Liver (tissue), 3 donors: ENCODE measurements at regions not wholly inside any gene's neighbourhood (a gene's known extent, or its start where the extent isn't known, plus 50 kb on each side); places are given as distances from the start of the nearest gene placed in this dataset.

Experiments
- GABPA ChIP-seq, 2 donors: IDR thresholded peaks in 1 of 2; conservative IDR thresholded peaks in 1 of 2; 2 replicates each; pipeline ENCODE4 v1.6.1; 2016; ENCODE audit warnings: antibody characterized with exemption in 2 of 2, mild to moderate bottlenecking in 1 of 2, moderate library complexity in 1 of 2
- NR2F2 ChIP-seq: IDR thresholded peaks from 2 replicates; pipeline ENCODE4 v1.6.1; 2016; ENCODE audit warnings: antibody characterized with exemption
- RXRA ChIP-seq, 2 donors: IDR thresholded peaks; 2 replicates each; pipeline ENCODE4 v1.6.1; 2017 to 2018; ENCODE audit warnings: antibody characterized with exemption in 2 of 2, mild to moderate bottlenecking in 1 of 2
- YY1 ChIP-seq: IDR thresholded peaks from 2 replicates; pipeline ENCODE4 v1.6.1; 2016; ENCODE audit warnings: antibody characterized with exemption, mild to moderate bottlenecking
- TF ChIP-seq, protein P1 (sequence below): fragments of 150-350 bp; IDR thresholded peaks from 2 replicates; pipeline ENCODE4 v1.5.1; 2017; ENCODE audit warnings: improper control_type of control experiment, low read depth, low read length; ENCODE audit not compliant: missing input control
- donor health status: healthy.
- donor health status: healthy.

DNA sequence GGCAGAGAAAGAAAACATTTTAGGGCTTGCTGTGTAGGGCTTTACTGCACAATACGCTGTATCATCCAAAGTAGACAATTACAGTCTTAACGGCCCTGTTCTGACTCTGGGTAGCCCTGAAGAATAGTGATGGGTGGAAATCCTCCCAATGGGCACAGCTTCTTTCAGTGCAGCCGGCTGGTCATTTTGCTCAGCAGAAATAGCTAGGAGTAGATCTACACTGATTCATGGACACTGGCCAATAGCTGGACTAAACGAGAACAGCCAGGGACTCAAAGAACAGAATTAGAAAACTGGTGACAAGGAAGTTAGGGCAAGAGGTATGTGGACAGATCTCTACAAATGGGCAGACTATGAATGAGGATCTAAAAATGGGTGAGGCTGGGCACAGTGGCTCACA, 69.3 kb downstream of the IARS1 start:
- TF ChIP-seq, protein P1, sequence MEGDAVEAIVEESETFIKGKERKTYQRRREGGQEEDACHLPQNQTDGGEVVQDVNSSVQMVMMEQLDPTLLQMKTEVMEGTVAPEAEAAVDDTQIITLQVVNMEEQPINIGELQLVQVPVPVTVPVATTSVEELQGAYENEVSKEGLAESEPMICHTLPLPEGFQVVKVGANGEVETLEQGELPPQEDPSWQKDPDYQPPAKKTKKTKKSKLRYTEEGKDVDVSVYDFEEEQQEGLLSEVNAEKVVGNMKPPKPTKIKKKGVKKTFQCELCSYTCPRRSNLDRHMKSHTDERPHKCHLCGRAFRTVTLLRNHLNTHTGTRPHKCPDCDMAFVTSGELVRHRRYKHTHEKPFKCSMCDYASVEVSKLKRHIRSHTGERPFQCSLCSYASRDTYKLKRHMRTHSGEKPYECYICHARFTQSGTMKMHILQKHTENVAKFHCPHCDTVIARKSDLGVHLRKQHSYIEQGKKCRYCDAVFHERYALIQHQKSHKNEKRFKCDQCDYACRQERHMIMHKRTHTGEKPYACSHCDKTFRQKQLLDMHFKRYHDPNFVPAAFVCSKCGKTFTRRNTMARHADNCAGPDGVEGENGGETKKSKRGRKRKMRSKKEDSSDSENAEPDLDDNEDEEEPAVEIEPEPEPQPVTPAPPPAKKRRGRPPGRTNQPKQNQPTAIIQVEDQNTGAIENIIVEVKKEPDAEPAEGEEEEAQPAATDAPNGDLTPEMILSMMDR = no peak
- TF ChIP-seq GABPA (IDR thresholded peaks at IDR 0.05 in 1 of 2, conservative IDR thresholded peaks at IDR 0.05 in 1 of 2) = no peak
- TF ChIP-seq NR2F2 = no peak
- no peak for TF ChIP-seq YY1
- TF ChIP-seq RXRA (IDR thresholded peaks at IDR 0.05) = no peak
